ENCODE measurements at regions not wholly inside any gene's neighbourhood (a gene's known extent, or its start where the extent isn't known, plus 50 kb on each side); places are given as distances from the start of the nearest gene placed in this dataset.
A peak's percentile ranks its signal among the peaks of the same experiment; 100 is the strongest.

GRCh38 chrX:109890910-109891502, 111.9 kb upstream of the TMEM164 start:
- TF ChIP-seq CTCF (IDR thresholded peaks at IDR 0.05): peak; percentile 74
- TF ChIP-seq RFX5 (IDR thresholded peaks at IDR 0.05): no peak
